WTC11 (cell line): ENCODE measurements at regions not wholly inside any gene's neighbourhood (a gene's known extent, or its start where the extent isn't known, plus 50 kb on each side); places are given as distances from the start of the nearest gene placed in this dataset.

Experiments
- CREB1 ChIP-seq: sonication (generic); formaldehyde crosslinking; IDR thresholded peaks from 2 replicates; pipeline ENCODE4 v1.8.0; 2023; ENCODE audit warnings: mild to moderate bottlenecking, missing genetic modification reagents
- CTCF ChIP-seq: fragments of 200-600 bp; IDR thresholded peaks from 2 replicates; pipeline ENCODE4 v1.8.0; 2022; ENCODE audit warnings: antibody characterized with exemption
- FOXK1 ChIP-seq: sonication (generic); formaldehyde crosslinking; IDR thresholded peaks from 2 replicates; pipeline ENCODE4 v1.8.0; 2022; ENCODE audit warnings: mild to moderate bottlenecking, moderate library complexity, missing genetic modification reagents
- FOXP1 ChIP-seq: sonication (generic); formaldehyde crosslinking; IDR thresholded peaks from 2 replicates; pipeline ENCODE4 v1.8.0; 2022; ENCODE audit warnings: missing genetic modification reagents, mild to moderate bottlenecking, moderate library complexity, borderline replicate concordance
- JUN ChIP-seq: sonication (generic); formaldehyde crosslinking; IDR thresholded peaks from 2 replicates; pipeline ENCODE4 v1.8.0; 2023; ENCODE audit warnings: mild to moderate bottlenecking, missing genetic modification reagents
- MYBL2 ChIP-seq: sonication (generic); formaldehyde crosslinking; IDR thresholded peaks from 2 replicates; pipeline ENCODE4 v1.8.1; 2023; ENCODE audit warnings: mild to moderate bottlenecking, moderate library complexity, missing genetic modification reagents
- PRDM15 ChIP-seq: sonication (generic); formaldehyde crosslinking; IDR thresholded peaks from 2 replicates; pipeline ENCODE4 v1.8.0; 2022; ENCODE audit warnings: missing genetic modification reagents
- SMAD3 ChIP-seq: sonication (generic); formaldehyde crosslinking; IDR thresholded peaks from 2 replicates; pipeline ENCODE4 v1.8.0; 2022; ENCODE audit warnings: missing genetic modification reagents, mild to moderate bottlenecking, borderline replicate concordance
- TEAD4 ChIP-seq: sonication (generic); formaldehyde crosslinking; IDR thresholded peaks from 2 replicates; pipeline ENCODE4 v1.8.0; 2022; ENCODE audit warnings: mild to moderate bottlenecking, missing genetic modification reagents
- TP53 ChIP-seq: sonication (generic); formaldehyde crosslinking; IDR thresholded peaks from 2 replicates; pipeline ENCODE4 v1.8.1; 2023; ENCODE audit warnings: mild to moderate bottlenecking, missing genetic modification reagents
- TF ChIP-seq, protein P1 (sequence below): sonication (generic); formaldehyde crosslinking; IDR thresholded peaks from 2 replicates; pipeline ENCODE4 v1.8.0; 2022; ENCODE audit warnings: mild to moderate bottlenecking, missing genetic modification reagents
- TF ChIP-seq, protein P2 (sequence below): sonication (generic); formaldehyde crosslinking; IDR thresholded peaks from 2 replicates; pipeline ENCODE4 v1.8.1; 2023; ENCODE audit warnings: mild to moderate bottlenecking, missing genetic modification reagents, moderate library complexity
- TF ChIP-seq, protein P3 (sequence below): sonication (generic); formaldehyde crosslinking; IDR thresholded peaks from 2 replicates; pipeline ENCODE4 v1.8.1; 2023; ENCODE audit warnings: mild to moderate bottlenecking, moderate library complexity, missing genetic modification reagents

DNA sequence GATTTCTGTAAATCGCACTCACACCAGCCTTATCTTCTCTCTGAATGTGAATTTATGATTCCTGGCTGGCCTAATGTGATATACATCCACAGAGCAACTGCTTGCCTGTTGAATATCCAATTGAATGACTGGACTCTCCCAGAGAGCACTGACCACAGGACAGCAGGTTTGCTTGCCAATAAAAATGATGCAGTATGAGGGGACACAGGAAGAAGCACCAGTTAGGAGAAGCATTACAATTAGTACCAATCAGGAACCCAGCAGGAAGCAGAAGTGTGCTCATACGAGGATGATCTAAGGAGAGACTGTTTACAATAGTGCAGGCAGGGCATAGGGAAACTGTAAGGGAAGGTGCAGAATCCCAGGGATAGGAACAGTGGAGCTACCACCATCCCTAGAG, 127.2 kb upstream of the ZNF366 start:
- no peak for TF ChIP-seq PRDM15 (CRISPR knock-in tag)
- no peak for TF ChIP-seq CTCF
- TF ChIP-seq, protein P1, sequence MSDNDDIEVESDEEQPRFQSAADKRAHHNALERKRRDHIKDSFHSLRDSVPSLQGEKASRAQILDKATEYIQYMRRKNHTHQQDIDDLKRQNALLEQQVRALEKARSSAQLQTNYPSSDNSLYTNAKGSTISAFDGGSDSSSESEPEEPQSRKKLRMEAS, result no peak
- no peak for TF ChIP-seq TP53 (CRISPR knock-in tag)
- no peak for TF ChIP-seq TEAD4 (CRISPR knock-in tag)
- TF ChIP-seq FOXK1 (CRISPR knock-in tag), result no peak
- TF ChIP-seq MYBL2 (CRISPR knock-in tag), result no peak
- TF ChIP-seq, protein P2, sequence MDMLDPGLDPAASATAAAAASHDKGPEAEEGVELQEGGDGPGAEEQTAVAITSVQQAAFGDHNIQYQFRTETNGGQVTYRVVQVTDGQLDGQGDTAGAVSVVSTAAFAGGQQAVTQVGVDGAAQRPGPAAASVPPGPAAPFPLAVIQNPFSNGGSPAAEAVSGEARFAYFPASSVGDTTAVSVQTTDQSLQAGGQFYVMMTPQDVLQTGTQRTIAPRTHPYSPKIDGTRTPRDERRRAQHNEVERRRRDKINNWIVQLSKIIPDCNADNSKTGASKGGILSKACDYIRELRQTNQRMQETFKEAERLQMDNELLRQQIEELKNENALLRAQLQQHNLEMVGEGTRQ (CRISPR knock-in tag), result no peak
- no peak for TF ChIP-seq CREB1
- no peak for TF ChIP-seq SMAD3 (CRISPR knock-in tag)
- TF ChIP-seq, protein P3, sequence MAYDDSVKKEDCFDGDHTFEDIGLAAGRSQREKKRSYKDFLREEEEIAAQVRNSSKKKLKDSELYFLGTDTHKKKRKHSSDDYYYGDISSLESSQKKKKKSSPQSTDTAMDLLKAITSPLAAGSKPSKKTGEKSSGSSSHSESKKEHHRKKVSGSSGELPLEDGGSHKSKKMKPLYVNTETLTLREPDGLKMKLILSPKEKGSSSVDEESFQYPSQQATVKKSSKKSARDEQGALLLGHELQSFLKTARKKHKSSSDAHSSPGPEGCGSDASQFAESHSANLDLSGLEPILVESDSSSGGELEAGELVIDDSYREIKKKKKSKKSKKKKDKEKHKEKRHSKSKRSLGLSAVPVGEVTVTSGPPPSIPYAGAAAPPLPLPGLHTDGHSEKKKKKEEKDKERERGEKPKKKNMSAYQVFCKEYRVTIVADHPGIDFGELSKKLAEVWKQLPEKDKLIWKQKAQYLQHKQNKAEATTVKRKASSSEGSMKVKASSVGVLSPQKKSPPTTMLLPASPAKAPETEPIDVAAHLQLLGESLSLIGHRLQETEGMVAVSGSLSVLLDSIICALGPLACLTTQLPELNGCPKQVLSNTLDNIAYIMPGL (CRISPR knock-in tag), result no peak
- no peak for TF ChIP-seq JUN (CRISPR knock-in tag)
- no peak for TF ChIP-seq FOXP1 (CRISPR knock-in tag)
